ENCODE measurements at regions not wholly inside any gene's neighbourhood (a gene's known extent, or its start where the extent isn't known, plus 50 kb on each side); places are given as distances from the start of the nearest gene placed in this dataset.

GRCh38 chr13:59545007-59545406 lies 618.7 kb downstream of the DIAPH3 start:
- H3K4me1 ChIP-seq (ENCODE audit: control insufficient read depth in 2 of 2, insufficient read depth in 2 of 2, low read length in 2 of 2): no peaks in the 10 kb centered on the region
- H3K9me3 ChIP-seq (ENCODE audit: control extremely low read depth in 1 of 3, control insufficient read depth in 2 of 3, insufficient read depth in 1 of 3, low read length in 2 of 3): peaks cover 0 to 11% (median 0%) of the 10 kb centered on the region in 3 donors
- TF ChIP-seq CTCF (IDR thresholded peaks at IDR 0.05) (no peak), EZH2 (IDR thresholded peaks at IDR 0.05; ENCODE audit: borderline replicate concordance, insufficient read depth, low read depth, low read length, poor library complexity, severe bottlenecking) (no peak)
- ChIA-PET CTCF (no interaction called here), POLR2A (no interaction called here)
- no peaks in the 10 kb centered on the region for H3K79me2 ChIP-seq (ENCODE audit: control insufficient read depth, insufficient read depth, low read length)
- no CpG with 5 or more reads among the region's 1 CpG for WGBS (ENCODE audit: insufficient coverage)
- ATAC-seq (ENCODE audit: low read depth) (no peak), DNase-seq (no peak)
- no peaks in the 10 kb centered on the region for H3K4me1 Mint-ChIP-seq
- no peak overlapping the region for H3K4me3 Mint-ChIP-seq
- no peak overlapping the region for H3K4me2 ChIP-seq (replicated peaks; ENCODE audit: low read depth, low read length, poor library complexity, severe bottlenecking)
- no peaks in the 10 kb centered on the region for H3K27me3 Mint-ChIP-seq
- H3K36me3 ChIP-seq (replicated peaks in 1 of 2; ENCODE audit: control extremely low read depth in 1 of 2, control insufficient read depth in 1 of 2, extremely low read depth in 1 of 2, insufficient read depth in 2 of 2, low read length in 1 of 2): no peaks in the 10 kb centered on the region
- no peak overlapping the region for H3K4me3 ChIP-seq (ENCODE audit: control extremely low read depth in 1 of 5, extremely low read depth in 1 of 5, insufficient read depth in 1 of 5, low read depth in 2 of 5, low read length in 4 of 5)
- no peaks in the 10 kb centered on the region for H4K20me1 ChIP-seq (ENCODE audit: control insufficient read depth, insufficient read depth, low read length, poor library complexity, severe bottlenecking)
- H3K27ac ChIP-seq (ENCODE audit: low read length in 2 of 2): no peak overlapping the region
- no peak overlapping the region for H3K9ac ChIP-seq (ENCODE audit: low read length)
- no peak overlapping the region for H2AFZ ChIP-seq (ENCODE audit: insufficient read depth, low read depth, low read length, poor library complexity, severe bottlenecking)
- intact Hi-C loops (cut with micrococcal nuclease): no loop called here
- H3K9me3 Mint-ChIP-seq (ENCODE audit: insufficient read depth): peaks cover 1% of the 10 kb centered on the region
- H3K27ac Mint-ChIP-seq: no peak overlapping the region
- H3K27me3 ChIP-seq (replicated peaks in 1 of 4; ENCODE audit: control extremely low read depth in 1 of 4, control insufficient read depth in 3 of 4, insufficient read depth in 4 of 4, low read length in 3 of 4): no peaks in the 10 kb centered on the region

GRCh38 chr13:59546178-59546577 lies 617.5 kb downstream of the DIAPH3 start:
- H4K20me1 ChIP-seq (ENCODE audit: control insufficient read depth, insufficient read depth, low read length, poor library complexity, severe bottlenecking): no peaks in the 10 kb centered on the region
- H3K9me3 ChIP-seq (ENCODE audit: control extremely low read depth in 1 of 3, control insufficient read depth in 2 of 3, insufficient read depth in 1 of 3, low read length in 2 of 3): peaks cover 0 to 11% (median 0%) of the 10 kb centered on the region in 3 donors
- H3K4me1 ChIP-seq (ENCODE audit: control insufficient read depth in 2 of 2, insufficient read depth in 2 of 2, low read length in 2 of 2): no peaks in the 10 kb centered on the region
- H3K36me3 ChIP-seq (replicated peaks in 1 of 2; ENCODE audit: control extremely low read depth in 1 of 2, control insufficient read depth in 1 of 2, extremely low read depth in 1 of 2, insufficient read depth in 2 of 2, low read length in 1 of 2): no peaks in the 10 kb centered on the region
- no peak overlapping the region for H3K9ac ChIP-seq (ENCODE audit: low read length)
- H3K79me2 ChIP-seq (ENCODE audit: control insufficient read depth, insufficient read depth, low read length): no peaks in the 10 kb centered on the region
- H3K4me2 ChIP-seq (replicated peaks; ENCODE audit: low read depth, low read length, poor library complexity, severe bottlenecking): no peak overlapping the region
- Mint-ChIP-seq H3K27ac (no peak overlapping the region), H3K9me3 (ENCODE audit: insufficient read depth) (peaks cover 10% of the 10 kb centered on the region), H3K4me3 (no peak overlapping the region), H3K4me1 (no peaks in the 10 kb centered on the region), H3K27me3 (no peaks in the 10 kb centered on the region)
- H3K27me3 ChIP-seq (replicated peaks in 1 of 4; ENCODE audit: control extremely low read depth in 1 of 4, control insufficient read depth in 3 of 4, insufficient read depth in 4 of 4, low read length in 3 of 4): no peaks in the 10 kb centered on the region
- DNase-seq (no peak), ATAC-seq (ENCODE audit: low read depth) (no peak)
- intact Hi-C loops (cut with micrococcal nuclease): no loop called here
- H3K4me3 ChIP-seq (ENCODE audit: control extremely low read depth in 1 of 5, extremely low read depth in 1 of 5, insufficient read depth in 1 of 5, low read depth in 2 of 5, low read length in 4 of 5): no peak overlapping the region
- H2AFZ ChIP-seq (ENCODE audit: insufficient read depth, low read depth, low read length, poor library complexity, severe bottlenecking): no peak overlapping the region
- whole genome bisulfite sequencing (ENCODE audit: insufficient coverage): no CpG with 5 or more reads among the region's 1 CpG
- POLR2A ChIA-PET: no interaction called here
- TF ChIP-seq EZH2 (IDR thresholded peaks at IDR 0.05; ENCODE audit: borderline replicate concordance, insufficient read depth, low read depth, low read length, poor library complexity, severe bottlenecking): no peak
- no peak for TF ChIP-seq CTCF (IDR thresholded peaks at IDR 0.05)
- no peak overlapping the region for H3K27ac ChIP-seq (ENCODE audit: low read length in 2 of 2)
- CTCF ChIA-PET: no interaction called here
